HepG2 (cell line): ENCODE measurements at regions not wholly inside any gene's neighbourhood (a gene's known extent, or its start where the extent isn't known, plus 50 kb on each side); places are given as distances from the start of the nearest gene placed in this dataset.

Experiments used
- ADNP ChIP-seq: sonication (generic); formaldehyde crosslinking; IDR thresholded peaks from 2 replicates; pipeline ENCODE4 v1.4.0; 2020; ENCODE audit warnings: missing genetic modification reagents
- ARID5B ChIP-seq: IDR thresholded peaks from 2 replicates; pipeline ENCODE4 v1.4.0; 2020; ENCODE audit warnings: mild to moderate bottlenecking, missing genetic modification reagents
- CC2D1A ChIP-seq: sonication (generic); formaldehyde crosslinking; IDR thresholded peaks from 2 replicates; pipeline ENCODE4 v1.8.1; 2023; ENCODE audit warnings: mild to moderate bottlenecking, missing genetic modification reagents
- FLYWCH1 ChIP-seq: sonication (generic); formaldehyde crosslinking; IDR thresholded peaks from 2 replicates; pipeline ENCODE4 v1.8.1; 2023; ENCODE audit warnings: mild to moderate bottlenecking, missing genetic modification reagents
- HINFP ChIP-seq: sonication (generic); formaldehyde crosslinking; IDR thresholded peaks from 2 replicates; pipeline ENCODE4 v1.4.0; 2020; ENCODE audit warnings: low read depth, mild to moderate bottlenecking, missing genetic modification reagents
- PCBP1 ChIP-seq: fragments of 200-400 bp; formaldehyde crosslinking; IDR thresholded peaks from 2 replicates; pipeline ENCODE4 v1.6.1; 2017; ENCODE audit warnings: mild to moderate bottlenecking, low read depth, low read length, borderline replicate concordance
- PHF5A ChIP-seq: IDR thresholded peaks from one replicate; pipeline ENCODE4 v1.6.1; 2018; ENCODE audit warnings: low read depth, missing genetic modification reagents; ENCODE audit not compliant: unreplicated experiment
- RXRA ChIP-seq: sonication (generic); formaldehyde crosslinking; IDR thresholded peaks from 2 replicates; pipeline ENCODE4 v1.5.1; 2020; ENCODE audit warnings: missing genetic modification reagents
- SALL1 ChIP-seq: sonication (generic); formaldehyde crosslinking; IDR thresholded peaks from 2 replicates; pipeline ENCODE4 v1.8.0; 2022; ENCODE audit warnings: mild to moderate bottlenecking, missing genetic modification reagents
- ZNF10 ChIP-seq: sonication (generic); formaldehyde crosslinking; IDR thresholded peaks from 2 replicates; pipeline ENCODE4 v1.4.0; 2020; ENCODE audit warnings: mild to moderate bottlenecking, low read depth, missing genetic modification reagents, borderline replicate concordance
- ZNF251 ChIP-seq: sonication (generic); formaldehyde crosslinking; IDR thresholded peaks from 2 replicates; pipeline ENCODE4 v1.9.0; 2021; ENCODE audit warnings: mild to moderate bottlenecking, missing genetic modification reagents
- ZNF407 ChIP-seq: sonication (generic); formaldehyde crosslinking; IDR thresholded peaks from one replicate; pipeline ENCODE4 v1.5.1; 2020; ENCODE audit warnings: mild to moderate bottlenecking, missing genetic modification reagents; ENCODE audit errors: not compliant biosample characterization
- ZNF431 ChIP-seq: sonication (generic); formaldehyde crosslinking; IDR thresholded peaks from 2 replicates; pipeline ENCODE4 v1.9.0; 2022; ENCODE audit warnings: missing genetic modification reagents, low read depth, mild to moderate bottlenecking, borderline replicate concordance
- ZNF446 ChIP-seq: sonication (generic); formaldehyde crosslinking; IDR thresholded peaks from 2 replicates; pipeline ENCODE4 v1.5.0; 2020; ENCODE audit warnings: mild to moderate bottlenecking, missing genetic modification reagents
- ZNF780A ChIP-seq: sonication (generic); formaldehyde crosslinking; IDR thresholded peaks from 2 replicates; pipeline ENCODE4 v1.8.0; 2022; ENCODE audit warnings: mild to moderate bottlenecking, missing genetic modification reagents, moderate library complexity

- no peak for TF ChIP-seq ZNF407
- no peak for TF ChIP-seq PCBP1
- TF ChIP-seq ZNF431 (CRISPR knock-in tag): no peak
- TF ChIP-seq PHF5A (CRISPR knock-in tag): no peak
- TF ChIP-seq ZNF446 (CRISPR knock-in tag): no peak
- TF ChIP-seq HINFP: no peak
- TF ChIP-seq SALL1 (CRISPR knock-in tag): peak; percentile 69
- no peak for TF ChIP-seq FLYWCH1 (CRISPR knock-in tag)
- TF ChIP-seq RXRA (CRISPR knock-in tag): no peak
- TF ChIP-seq ZNF251 (CRISPR knock-in tag): no peak
- TF ChIP-seq ZNF10 (CRISPR knock-in tag): no peak
- TF ChIP-seq ARID5B (CRISPR knock-in tag): peak; percentile 98
- no peak for TF ChIP-seq ZNF780A (CRISPR knock-in tag)
- no peak for TF ChIP-seq ADNP
- no peak for TF ChIP-seq CC2D1A (CRISPR knock-in tag)
Measured at GRCh38 chr2:12456293-12457106, 260.2 kb upstream of the TRIB2 start (continued).
